Neural cell (in vitro differentiated cells): ENCODE measurements at regions not wholly inside any gene's neighbourhood (a gene's known extent, or its start where the extent isn't known, plus 50 kb on each side); places are given as distances from the start of the nearest gene placed in this dataset.
"Not testable (repeated sequence)": the region's sequence is repeated elsewhere in the genome, so short reads cannot be mapped to it uniquely, and the experiment has no call there.

ENCODE experiments used
- H2AFZ ChIP-seq: fragments of 200-600, 300-800 bp; sonication (generic), shearing (Covaris generic); 2 replicates; pipeline ENCODE4 v1.6.0; 2014; ENCODE audit warnings: low read depth, mild to moderate bottlenecking, antibody characterized with exemption, low read length, moderate library complexity
- H3F3A ChIP-seq: fragments of 200-600 bp; shearing (Covaris generic); 2 replicates; pipeline ENCODE4 v1.6.1; 2016; ENCODE audit warnings: mild to moderate bottlenecking, moderate library complexity, mixed read lengths, antibody characterized with exemption, low read length; ENCODE audit not compliant: insufficient read depth, poor library complexity, severe bottlenecking
- H3K27ac ChIP-seq: fragments of 200-600, 300-800 bp; sonication (generic), shearing (Covaris generic); 2 replicates; pipeline ENCODE4 v1.5.1; 2014; ENCODE audit warnings: mild to moderate bottlenecking, low read length, moderate library complexity
- H3K27me3 ChIP-seq: fragments of 300-800, 200-600 bp; sonication (generic), shearing (Covaris generic); 2 replicates; pipeline ENCODE4 v1.6.0; 2014; ENCODE audit warnings: mild to moderate bottlenecking, low read depth, low read length, moderate library complexity; ENCODE audit not compliant: insufficient read depth
- H3K36me3 ChIP-seq: fragments of 300-800, 200-600 bp; sonication (generic), shearing (Covaris generic); 2 replicates; pipeline ENCODE4 v1.5.1; 2014; ENCODE audit warnings: mild to moderate bottlenecking, antibody characterized with exemption, low read length, moderate library complexity; ENCODE audit not compliant: insufficient read depth
- H3K4me2 ChIP-seq: fragments of 300-800, 200-600 bp; sonication (generic), shearing (Covaris generic); 2 replicates; pipeline ENCODE4 v1.6.0; 2014; ENCODE audit warnings: mild to moderate bottlenecking, low read length
- H3K4me3 ChIP-seq: fragments of 300-800, 200-600 bp; sonication (generic), shearing (Covaris generic); 2 replicates; pipeline ENCODE4 v1.5.1; 2014; ENCODE audit warnings: mild to moderate bottlenecking, low read length, moderate library complexity
- H3K79me2 ChIP-seq: fragments of 200-600 bp; shearing (Covaris generic); replicated peaks from 2 replicates; pipeline ENCODE4 v1.6.0; 2014; ENCODE audit warnings: mild to moderate bottlenecking, low read length, moderate library complexity; ENCODE audit not compliant: insufficient read depth
- H3K9ac ChIP-seq: fragments of 300-800, 200-600 bp; sonication (generic), shearing (Covaris generic); 2 replicates; pipeline ENCODE4 v1.6.1; 2016; ENCODE audit warnings: mild to moderate bottlenecking, low read length, mixed read lengths
- H3K9me2 ChIP-seq: fragments of 200-600 bp; shearing (Covaris generic); 2 replicates; pipeline ENCODE4 v1.6.1; 2016; ENCODE audit warnings: mild to moderate bottlenecking, low read length, mixed read lengths; ENCODE audit not compliant: insufficient read depth
- H3K9me3 ChIP-seq: fragments of 200-600, 300-800 bp; sonication (generic), shearing (Covaris generic); 2 replicates; pipeline ENCODE4 v1.6.1; 2016; ENCODE audit warnings: mild to moderate bottlenecking, mixed run types, low read length, moderate library complexity, mixed read lengths
- H4K20me1 ChIP-seq: fragments of 200-600 bp; shearing (Covaris generic); 2 replicates; pipeline ENCODE4 v1.6.1; 2016; ENCODE audit warnings: mild to moderate bottlenecking, mixed run types; ENCODE audit not compliant: insufficient read depth
- CTCF ChIP-seq: fragments of 450-650 bp; IDR thresholded peaks from 2 replicates; pipeline ENCODE4 v1.5.1; 2014; ENCODE audit warnings: antibody characterized with exemption, mild to moderate bottlenecking, moderate library complexity; ENCODE audit not compliant: poor library complexity, severe bottlenecking
- EP300 ChIP-seq: fragments of 450-650 bp; conservative IDR thresholded peaks from 2 replicates; pipeline ENCODE4 v1.6.1; 2014; ENCODE audit warnings: antibody characterized with exemption, mild to moderate bottlenecking, moderate library complexity; ENCODE audit not compliant: poor library complexity, severe bottlenecking
- EZH2 ChIP-seq: fragments of 200-600, 300-800 bp; shearing (Covaris generic), sonication (generic); IDR thresholded peaks from 2 replicates; pipeline ENCODE4 v1.6.1; 2014; ENCODE audit warnings: antibody characterized with exemption, low read length, borderline replicate concordance, mild to moderate bottlenecking; ENCODE audit not compliant: insufficient read depth, poor library complexity, severe bottlenecking
- MXI1 ChIP-seq: fragments of 450-650 bp; conservative IDR thresholded peaks from 2 replicates; pipeline ENCODE4 v1.6.1; 2014; ENCODE audit warnings: antibody characterized with exemption, mild to moderate bottlenecking; ENCODE audit not compliant: poor library complexity, severe bottlenecking
- POLR2AphosphoS5 ChIP-seq: IDR thresholded peaks from 2 replicates; pipeline ENCODE4 v1.6.1; 2012
- RAD21 ChIP-seq: fragments of 450-650 bp; conservative IDR thresholded peaks from 2 replicates; pipeline ENCODE4 v1.6.1; 2014; ENCODE audit warnings: antibody characterized with exemption, mild to moderate bottlenecking, moderate library complexity
- REST ChIP-seq: IDR thresholded peaks from 2 replicates; pipeline ENCODE4 v1.6.1; 2012; ENCODE audit warnings: borderline replicate concordance
- SMC3 ChIP-seq: fragments of 450-650 bp; conservative IDR thresholded peaks from 2 replicates; pipeline ENCODE4 v1.6.1; 2014; ENCODE audit warnings: antibody characterized with exemption, mild to moderate bottlenecking, moderate library complexity; ENCODE audit not compliant: poor library complexity
- TAF1 ChIP-seq: IDR thresholded peaks from 2 replicates; pipeline ENCODE4 v1.6.1; 2012; ENCODE audit warnings: low read depth

- Histone ChIP-seq H3K9ac (no peak overlapping the region), H3F3A (no peaks in the 10 kb centered on the region), H3K27ac (no peak overlapping the region), H4K20me1 (no peaks in the 10 kb centered on the region), H2AFZ (no peak overlapping the region), H3K9me3 (no peaks in the 10 kb centered on the region), H3K4me3 (no peak overlapping the region), H3K36me3 (no peaks in the 10 kb centered on the region), H3K4me2 (no peak overlapping the region), H3K27me3 (no peaks in the 10 kb centered on the region), H3K9me2 (no peaks in the 10 kb centered on the region), H3K79me2 (no peaks in the 10 kb centered on the region)
- no peak for TF ChIP-seq EZH2
- no peak for TF ChIP-seq RAD21
- no peak for TF ChIP-seq MXI1
- TF ChIP-seq REST = no peak
- no peak for TF ChIP-seq TAF1
- no peak for TF ChIP-seq CTCF
- no peak for TF ChIP-seq SMC3
- TF ChIP-seq POLR2AphosphoS5 = no peak
- TF ChIP-seq EP300 = no peak
Measured at GRCh38 chr13:46473806-46474205, 79.2 kb upstream of the LRCH1 start.

- no peaks in the 10 kb centered on the region for H3K9me2 ChIP-seq
- TF ChIP-seq POLR2AphosphoS5 (no peak), SMC3 (no peak), TAF1 (no peak), REST (no peak), RAD21 (no peak), MXI1 (no peak), EZH2 (no peak), EP300 (no peak), CTCF (no peak)
- no peak overlapping the region for H3K27ac ChIP-seq
- no peak overlapping the region for H2AFZ ChIP-seq
- H3F3A ChIP-seq = no peaks in the 10 kb centered on the region
- H3K4me3 ChIP-seq = no peak overlapping the region
- no peaks in the 10 kb centered on the region for H3K36me3 ChIP-seq
- H3K9ac ChIP-seq = no peak overlapping the region
- no peaks in the 10 kb centered on the region for H3K79me2 ChIP-seq
- H3K9me3 ChIP-seq = no peaks in the 10 kb centered on the region
- H3K27me3 ChIP-seq = no peaks in the 10 kb centered on the region
- H3K4me2 ChIP-seq = no peak overlapping the region
- no peaks in the 10 kb centered on the region for H4K20me1 ChIP-seq
Measured at GRCh38 chr13:46472384-46472783, 80.6 kb upstream of the LRCH1 start.

GRCh38 chr13:46469699-46470098, 82.6 kb upstream of the RUBCNL start:
- not testable (repeated sequence) for H4K20me1 ChIP-seq, H3K4me2 ChIP-seq, H3K9ac ChIP-seq, H2AFZ ChIP-seq, H3K36me3 ChIP-seq, H3K9me2 ChIP-seq, H3K27ac ChIP-seq, H3K4me3 ChIP-seq, H3K79me2 ChIP-seq, H3K27me3 ChIP-seq, H3F3A ChIP-seq, H3K9me3 ChIP-seq
